NAMALWA (cell line): ENCODE measurements at regions not wholly inside any gene's neighbourhood (a gene's known extent, or its start where the extent isn't known, plus 50 kb on each side); places are given as distances from the start of the nearest gene placed in this dataset.
"Not testable (repeated sequence)": the region's sequence is repeated elsewhere in the genome, so short reads cannot be mapped to it uniquely, and the experiment has no call there.

Source experiments
- DNase-seq: peaks from one replicate; pipeline ENCODE4 v3.0.0-alpha.2; 2015; ENCODE audit warnings: low spot score

GRCh38 chr16:64304396-64304795, 817.5 kb downstream of the CDH11 start:
- no peak for DNase-seq

DNA sequence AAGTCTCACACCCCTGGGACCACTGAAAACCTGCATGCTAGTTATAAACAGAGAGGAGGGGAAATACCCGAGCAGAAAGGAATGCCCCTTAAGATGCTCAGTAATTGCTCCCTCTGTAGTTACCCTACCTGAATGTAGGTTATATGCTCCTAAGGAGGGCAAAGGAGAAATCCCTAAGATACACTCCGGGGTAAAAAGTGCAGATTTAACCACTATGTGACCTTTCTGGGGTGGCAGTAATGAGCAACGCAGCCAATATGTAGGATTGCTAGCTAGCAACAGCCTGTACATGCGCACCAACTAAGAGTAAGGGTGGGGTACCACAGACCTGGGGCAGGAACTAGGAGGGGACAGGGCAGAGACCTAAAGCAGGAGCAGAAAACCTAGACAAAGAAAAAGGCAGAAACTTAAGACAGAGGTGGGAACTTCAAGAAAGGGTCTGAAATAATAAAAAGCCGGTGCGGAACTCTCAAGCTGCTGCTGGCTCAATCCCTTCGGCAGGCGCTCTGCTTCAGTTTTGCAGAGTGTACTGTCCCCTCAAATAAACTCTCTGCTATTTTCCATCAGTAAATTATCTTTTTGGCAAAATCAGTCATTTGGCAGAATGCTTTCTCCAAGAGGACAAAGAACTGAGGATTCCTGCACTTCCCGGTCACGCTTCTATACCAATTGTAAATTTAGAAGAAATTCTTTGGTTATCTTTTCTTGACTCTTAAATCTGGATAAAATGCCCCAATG, 823.8 kb downstream of the CDH11 start:
- no peak for DNase-seq

GRCh38 chr16:64295466-64295865, 826.4 kb downstream of the CDH11 start:
- no peak for DNase-seq

DNA sequence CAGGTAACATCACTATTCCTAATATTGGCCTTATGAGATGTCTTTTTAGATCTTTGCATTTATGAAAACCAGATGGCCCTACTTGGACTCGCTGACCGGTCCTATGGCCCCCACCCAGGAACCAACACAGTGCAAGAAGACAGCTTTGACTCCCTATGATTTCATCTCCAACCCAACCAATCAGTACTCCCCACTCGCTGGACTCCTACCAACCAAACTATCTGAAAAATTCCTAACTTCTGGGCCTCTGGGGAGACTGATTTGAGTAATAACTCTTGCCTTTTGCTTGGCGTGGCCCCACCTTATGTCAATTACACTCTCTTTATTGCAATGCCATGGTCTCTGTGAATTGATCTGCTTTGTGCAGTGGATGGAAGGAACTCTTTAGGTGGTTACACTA, 828.9 kb downstream of the CDH11 start:
- DNase-seq: no peak

DNA sequence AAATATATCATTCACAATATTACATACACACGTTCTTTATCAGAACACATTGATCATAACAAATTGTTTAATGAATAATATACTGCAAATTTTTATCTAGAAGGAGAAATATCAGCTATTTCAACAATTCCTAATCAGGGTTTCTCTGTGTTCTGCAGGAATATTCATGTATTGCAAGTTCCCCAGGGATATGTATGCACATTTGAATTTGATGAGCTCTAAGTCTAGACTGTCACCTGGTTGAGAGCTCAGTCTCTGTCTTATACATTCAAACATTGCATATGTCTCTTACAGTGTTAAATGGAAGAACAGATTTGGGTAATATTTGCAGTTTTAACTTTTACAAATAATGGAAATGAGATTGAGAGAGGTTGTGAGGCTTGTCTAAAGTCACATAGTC, 829.7 kb downstream of the CDH11 start:
- DNase-seq: no peak

GRCh38 chr16:64290461-64290860, 831.4 kb downstream of the CDH11 start:
- DNase-seq: no peak

GRCh38 chr16:64287655-64288528, 834.0 kb downstream of the CDH11 start:
- no peak for DNase-seq

- DNase-seq: no peak
Measured at GRCh38 chr16:64282181-64282580, 839.7 kb downstream of the CDH11 start.

DNA sequence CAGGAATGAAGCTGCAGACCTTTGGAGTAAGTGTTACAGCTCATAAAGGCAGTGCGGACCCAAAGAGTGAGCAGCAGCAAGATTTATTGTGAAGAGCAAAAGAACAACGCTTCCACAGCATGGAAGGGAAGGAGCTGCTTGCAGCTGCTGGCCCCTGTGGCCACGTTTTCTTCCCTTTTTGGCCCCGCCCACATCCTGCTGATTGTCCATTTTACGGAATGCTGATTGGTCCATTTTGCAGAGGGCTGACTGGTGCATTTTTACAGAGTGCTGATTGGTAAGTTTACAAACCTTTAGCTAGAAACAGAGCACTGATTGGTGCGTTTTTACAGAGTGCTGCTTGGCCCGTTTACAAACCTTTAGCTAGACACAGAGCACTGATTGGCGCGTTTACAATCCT, 841.5 kb downstream of the CDH11 start:
- no peak for DNase-seq

DNA sequence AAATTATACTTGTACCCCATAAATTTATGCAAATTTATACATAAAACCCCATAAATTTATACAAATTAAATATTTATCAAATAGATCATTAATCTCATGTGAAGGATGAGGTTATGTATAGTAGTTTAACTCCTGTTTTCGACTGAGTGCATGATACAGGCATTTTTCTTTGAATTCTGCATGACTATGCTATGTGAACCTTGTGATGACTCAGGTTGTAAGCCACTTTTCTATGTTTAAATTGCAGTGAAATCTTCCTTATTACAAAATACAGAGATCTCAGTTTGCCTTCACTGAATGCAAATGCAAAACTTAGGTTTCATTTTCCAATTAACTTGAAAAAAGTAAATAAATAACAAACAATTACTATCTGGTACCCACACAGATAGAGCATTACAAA, 843.7 kb downstream of the CDH11 start:
- DNase-seq: no peak

- no peak for DNase-seq
Measured at GRCh38 chr16:64276646-64277045, 845.2 kb downstream of the CDH11 start.

DNA sequence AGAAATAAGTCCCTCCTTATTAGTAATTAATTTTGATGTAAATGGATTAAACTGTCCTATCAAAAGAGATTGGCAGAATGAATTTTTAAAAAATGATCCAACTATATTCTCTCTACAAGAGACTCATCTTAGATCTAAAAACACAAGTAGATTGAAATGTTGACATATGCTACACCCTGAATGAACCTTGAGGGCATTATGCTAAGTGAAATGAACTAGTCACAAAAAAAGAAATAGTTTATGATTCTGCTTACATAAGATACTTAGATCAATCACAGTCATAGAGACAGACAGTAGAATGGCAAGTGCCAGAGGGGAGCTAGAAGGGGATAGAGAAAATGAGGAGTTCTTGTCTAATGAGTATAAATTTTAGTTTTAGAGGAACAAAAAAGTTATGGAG, 849.8 kb downstream of the CDH11 start:
- no peak for DNase-seq

GRCh38 chr16:64269756-64270155, 852.1 kb downstream of the CDH11 start:
- DNase-seq: peak; percentile 55

- DNase-seq: no peak
Measured at GRCh38 chr16:64265756-64266155, 856.1 kb downstream of the CDH11 start.

DNA sequence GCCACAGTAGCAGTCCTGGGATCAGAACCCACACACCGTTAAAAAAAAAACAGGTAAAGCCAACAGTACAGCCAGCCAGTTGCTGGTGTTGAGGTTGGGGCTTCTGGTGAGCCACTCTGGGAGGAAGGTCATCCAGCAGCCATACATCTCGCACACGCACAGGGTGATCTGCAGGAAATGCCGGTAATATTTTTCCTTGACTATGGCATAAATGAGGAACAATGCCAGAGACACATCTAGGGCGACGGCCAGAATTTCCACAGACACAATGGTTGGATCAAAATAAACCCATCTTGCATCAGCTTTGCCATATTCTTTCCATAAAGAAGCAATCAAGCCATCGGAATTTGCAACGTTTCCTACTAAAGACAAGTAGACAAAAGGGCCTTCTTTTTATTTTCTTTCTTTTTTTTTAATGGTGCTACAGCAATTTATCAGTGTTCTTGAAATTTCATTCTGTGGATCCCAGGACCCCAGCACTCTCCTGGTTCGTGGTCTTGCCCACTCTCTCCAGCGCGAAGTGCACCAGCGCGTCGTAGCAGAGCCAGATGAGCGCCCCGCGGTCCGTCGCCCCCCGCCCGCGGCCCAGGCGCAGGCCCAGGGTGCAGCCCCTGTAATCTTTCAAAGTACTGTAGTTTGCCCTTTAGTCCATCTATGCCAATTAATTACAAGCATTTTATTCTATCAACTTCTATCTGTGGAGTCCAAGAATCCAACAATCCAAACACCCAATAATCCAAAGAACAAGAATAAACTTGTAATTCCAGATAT, 861.0 kb downstream of the CDH11 start:
- DNase-seq: not testable (repeated sequence)

- DNase-seq: no peak
Measured at GRCh38 chr16:64254443-64255367, 867.2 kb downstream of the CDH11 start.

- DNase-seq: no peak
Measured at GRCh38 chr16:64253525-64253924, 868.3 kb downstream of the CDH11 start.

GRCh38 chr16:64253096-64253495, 868.8 kb downstream of the CDH11 start:
- no peak for DNase-seq

DNA sequence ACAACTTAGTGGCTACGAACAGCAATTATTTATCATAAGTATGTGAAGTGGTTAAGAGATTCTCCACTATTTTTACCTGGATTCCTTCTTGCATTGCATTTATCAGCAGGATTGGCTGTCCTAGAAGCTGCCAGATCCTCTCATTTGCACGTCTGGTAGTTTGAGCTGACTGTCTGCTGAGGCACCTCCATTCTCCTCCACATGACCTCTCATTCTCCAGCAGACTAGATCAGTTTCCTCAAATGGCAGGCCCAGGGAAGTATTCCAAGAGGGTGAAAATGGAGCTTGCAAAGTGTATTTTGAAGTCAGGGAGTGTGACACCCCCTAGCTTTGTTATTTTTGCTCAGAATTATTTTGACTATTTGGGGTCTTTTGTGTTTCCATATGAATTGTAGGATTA, 870.1 kb downstream of the CDH11 start:
- DNase-seq: no peak

DNA sequence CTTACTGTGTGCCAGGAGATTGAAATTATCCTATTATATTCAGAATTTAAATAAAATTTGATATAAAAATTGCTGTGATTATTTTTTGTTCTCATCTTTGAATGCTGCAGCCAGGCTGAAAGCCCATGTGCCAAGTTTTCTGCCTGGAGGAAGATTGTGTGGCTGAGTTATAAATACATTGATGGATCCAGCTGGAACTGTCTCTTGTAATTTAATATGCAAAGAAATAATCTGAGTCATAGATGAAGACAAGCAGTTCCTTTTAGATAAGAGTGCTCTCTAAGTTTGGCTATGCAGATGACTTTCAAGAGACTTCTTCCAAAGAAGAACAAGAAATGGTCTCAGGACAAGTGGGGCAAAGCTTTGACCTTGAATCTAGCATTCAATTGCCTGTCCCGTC, 871.0 kb downstream of the CDH11 start:
- no peak for DNase-seq

- DNase-seq: no peak
Measured at GRCh38 chr16:64242492-64242891, 879.4 kb downstream of the CDH11 start.

DNA sequence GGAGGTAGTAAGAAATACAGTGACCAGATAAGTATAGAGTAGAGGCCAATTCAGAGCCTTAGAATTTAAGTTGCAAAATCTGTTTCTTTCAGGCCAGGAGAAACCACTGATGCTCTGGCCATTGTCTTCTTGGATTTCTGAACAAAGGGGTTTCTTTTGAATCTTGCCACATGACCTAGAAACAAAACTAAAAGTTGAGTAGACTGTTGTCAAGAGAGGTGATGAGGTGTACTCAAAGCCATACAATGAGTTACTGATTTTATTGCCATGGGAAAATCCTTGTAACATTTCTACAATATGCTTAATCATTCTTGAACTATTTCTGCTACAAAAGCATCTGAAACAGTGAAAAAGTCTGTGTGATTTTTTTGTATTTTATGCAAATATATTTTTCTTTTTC, 881.3 kb downstream of the CDH11 start:
- no peak for DNase-seq
